Fibroblast of skin of right biceps (primary cell): ENCODE measurements at regions not wholly inside any gene's neighbourhood (a gene's known extent, or its start where the extent isn't known, plus 50 kb on each side); places are given as distances from the start of the nearest gene placed in this dataset.

Experiments used
- DNase-seq: peaks from one replicate; pipeline ENCODE4 v3.0.0-alpha.2; 2013

DNA sequence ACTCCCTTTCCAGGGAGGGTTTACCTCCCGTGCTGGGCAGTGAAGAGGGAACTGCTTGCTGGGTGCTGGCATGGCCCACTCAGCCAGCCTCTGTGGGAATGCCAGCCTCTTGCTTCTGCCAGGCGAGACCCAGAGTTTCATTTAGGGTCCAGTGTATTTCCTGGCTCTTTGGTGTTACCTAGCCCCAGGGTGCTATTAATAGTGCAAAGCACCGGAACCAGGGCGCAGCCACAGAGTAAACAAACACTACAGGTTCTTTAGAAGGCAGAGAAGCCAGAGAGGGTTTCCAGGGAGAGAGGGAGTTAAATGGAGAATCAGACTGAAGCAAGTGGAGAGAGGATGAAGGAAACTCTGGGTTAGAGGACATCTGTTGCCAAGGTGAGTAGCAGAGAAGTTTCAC lies 74.9 kb upstream of the SPATA13 start:
- DNase-seq: no peak

DNA sequence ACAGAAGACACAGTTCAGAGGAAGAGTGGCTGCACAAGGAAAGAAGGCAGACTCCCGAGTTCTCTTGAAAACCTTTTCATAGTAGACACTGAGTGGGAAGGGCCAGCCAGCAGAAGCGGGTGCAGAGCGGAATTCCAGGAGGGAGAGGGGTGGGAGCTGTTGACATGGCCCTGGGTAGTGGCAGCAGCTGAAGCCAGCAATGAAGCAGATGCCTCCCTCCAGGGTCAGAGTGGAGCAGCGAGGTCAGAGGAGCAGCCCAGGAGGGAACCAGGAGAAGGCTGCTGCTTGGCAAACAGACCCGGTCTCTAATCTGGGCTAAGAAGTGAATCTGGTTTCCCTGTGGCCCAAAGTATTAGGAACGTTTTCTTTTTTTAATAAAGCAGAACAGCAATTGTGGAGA lies 73.9 kb upstream of the SPATA13 start:
- DNase-seq: no peak

DNA sequence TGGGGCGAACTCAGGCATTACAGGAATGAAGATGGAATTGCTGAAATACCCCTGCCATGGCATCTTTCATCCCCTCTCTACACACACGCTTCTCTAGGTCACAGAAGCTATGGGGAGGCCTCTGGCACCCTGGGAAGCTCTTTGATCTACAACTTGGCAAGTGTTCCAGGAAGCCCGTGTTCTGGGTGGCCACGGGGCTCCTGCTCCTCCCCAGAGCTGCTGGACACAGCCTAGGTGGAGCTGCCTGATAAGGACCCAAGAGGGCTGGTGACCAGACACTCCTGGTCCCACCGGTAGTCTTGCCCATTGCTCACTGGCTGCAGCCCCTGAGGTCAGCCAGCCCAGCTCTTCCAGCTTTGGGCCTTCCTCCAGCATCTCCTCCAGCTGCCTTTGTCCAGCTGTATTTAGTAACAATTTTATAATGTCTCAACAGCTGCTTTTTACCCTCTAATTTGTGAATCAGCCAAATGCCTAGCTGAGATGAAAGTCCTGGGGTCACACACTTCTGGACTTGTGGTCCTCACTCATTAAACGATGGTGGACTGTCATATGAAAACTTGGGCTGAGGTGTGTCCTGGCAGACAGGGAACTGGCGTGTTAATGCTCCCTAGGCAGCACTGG lies 72.8 kb upstream of the SPATA13 start:
- DNase-seq: no peak

DNA sequence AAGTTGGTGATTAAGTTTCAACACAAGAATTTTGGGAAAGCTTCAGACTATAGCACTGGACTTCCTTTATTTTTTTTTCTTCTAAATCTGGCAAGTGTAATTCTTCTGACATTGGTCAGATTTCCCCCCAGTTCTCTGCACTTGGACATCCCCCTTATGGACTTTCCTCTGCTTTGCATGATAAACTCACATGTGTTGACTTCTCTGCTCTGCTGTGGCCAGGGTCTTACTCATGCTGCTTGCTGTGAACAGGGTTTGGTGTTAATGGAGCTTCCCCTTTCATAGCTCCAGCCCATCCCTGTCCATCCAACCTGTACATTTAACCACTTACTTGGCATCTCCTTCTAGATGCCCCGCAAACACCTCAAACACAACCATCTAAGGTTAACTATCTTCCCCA lies 70.5 kb upstream of the SPATA13 start:
- no peak for DNase-seq

DNA sequence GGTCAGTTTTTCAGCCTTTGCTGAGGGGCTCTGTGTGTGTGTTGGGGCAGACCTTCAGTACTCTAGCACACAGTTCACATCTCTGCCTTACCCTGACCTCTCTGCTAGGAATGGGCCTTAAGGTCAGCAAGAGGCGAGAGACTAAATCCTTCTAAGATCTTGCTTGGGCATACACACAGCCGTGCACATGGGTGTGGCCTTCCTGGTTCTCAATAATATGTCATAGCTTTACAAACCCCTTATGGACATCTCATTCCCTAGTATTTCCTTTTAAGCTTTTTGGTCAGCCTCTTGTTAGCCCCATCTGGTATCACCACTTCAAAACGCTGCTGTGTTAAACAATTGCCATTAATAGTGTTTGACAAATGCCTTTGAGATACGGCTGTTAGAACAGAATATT lies 69.4 kb upstream of the SPATA13 start:
- DNase-seq: no peak

DNA sequence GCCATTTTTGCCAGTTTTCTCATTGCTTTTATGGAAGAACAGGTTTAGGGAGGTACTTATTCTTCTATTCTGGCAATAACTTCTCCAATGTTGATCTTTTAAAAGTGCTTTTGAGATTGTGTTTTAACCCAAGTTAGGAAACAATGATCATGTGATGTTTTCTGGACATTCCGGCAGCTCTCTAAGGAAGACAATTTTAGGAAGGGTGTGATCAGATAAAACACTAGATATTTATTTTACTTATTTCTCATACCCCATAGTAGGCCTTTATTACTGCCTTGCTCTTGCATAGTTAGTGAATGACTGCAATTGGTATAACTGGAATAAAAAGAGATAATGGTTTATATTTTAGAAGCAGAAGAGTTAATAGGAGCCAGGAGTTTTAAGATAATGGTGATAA lies 68.4 kb upstream of the SPATA13 start:
- no peak for DNase-seq

DNA sequence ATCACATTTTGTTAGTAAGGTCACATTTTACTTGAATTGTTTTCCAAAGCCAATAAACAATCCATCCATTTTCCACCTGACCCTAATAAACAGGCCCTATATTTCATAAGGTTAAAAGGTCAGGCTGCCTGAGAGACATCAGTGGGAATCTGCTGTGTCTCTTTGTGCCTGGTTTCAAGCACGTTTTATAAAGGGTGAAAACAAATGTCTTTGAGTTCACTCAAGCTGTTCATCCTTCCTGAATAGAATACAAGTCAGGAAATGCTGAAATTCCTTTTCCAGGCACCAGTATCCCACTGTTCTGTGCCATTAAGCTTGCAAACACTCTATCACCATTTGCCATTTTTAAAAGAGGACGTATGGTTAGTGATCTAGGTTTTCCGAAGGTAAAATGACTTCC lies 67.5 kb upstream of the SPATA13 start:
- no peak for DNase-seq

- no peak for DNase-seq
Observed at GRCh38 chr13:24096659-24097058, 63.9 kb upstream of the SPATA13 start.

DNA sequence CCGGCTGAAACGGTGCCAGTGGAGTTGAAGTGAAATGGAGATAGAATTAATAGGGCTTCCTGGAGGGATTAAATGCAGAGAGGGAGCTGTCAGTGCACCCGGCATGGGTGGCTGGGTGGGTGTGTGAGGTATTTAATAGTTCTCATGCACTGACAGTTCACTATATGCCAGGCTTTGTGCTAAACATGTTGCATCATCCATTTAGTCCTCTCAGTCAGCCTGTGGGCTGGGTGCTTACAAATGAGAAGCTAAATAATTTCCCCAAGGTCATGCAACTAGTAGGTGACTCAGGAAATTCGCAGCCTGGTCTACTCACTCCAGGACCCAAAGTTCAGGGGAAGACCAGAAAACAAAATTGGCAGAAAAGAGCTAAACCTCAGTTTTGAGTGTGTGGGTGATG lies 63.5 kb upstream of the SPATA13 start:
- peak; percentile 59 for DNase-seq

DNA sequence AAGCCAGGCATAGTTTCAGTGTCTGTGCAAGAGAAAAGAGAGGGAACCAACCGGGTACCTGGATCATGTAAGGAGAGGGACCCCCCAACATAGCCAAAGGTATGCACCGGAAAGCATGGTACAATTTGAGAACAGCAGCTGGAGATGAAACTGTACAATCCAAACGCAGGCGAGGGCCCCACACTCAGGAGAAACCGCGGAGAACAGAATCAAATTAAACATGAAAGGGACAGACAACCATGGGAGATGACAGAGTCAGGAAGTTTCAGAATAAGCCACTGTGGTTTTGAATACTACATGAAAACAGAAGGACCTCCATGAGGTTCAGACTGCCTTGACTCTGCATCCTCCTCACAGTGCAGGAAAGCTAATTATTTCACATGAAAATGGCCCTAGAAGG lies 62.9 kb upstream of the SPATA13 start:
- DNase-seq: no peak

GRCh38 chr13:24099490-24099889 lies 61.0 kb upstream of the SPATA13 start:
- DNase-seq: no peak

- DNase-seq: no peak
Observed at GRCh38 chr13:24100188-24100587, 60.3 kb upstream of the SPATA13 start.

- peak; percentile 20 for DNase-seq
Observed at GRCh38 chr13:24103782-24104372, 56.6 kb upstream of the SPATA13 start.

DNA sequence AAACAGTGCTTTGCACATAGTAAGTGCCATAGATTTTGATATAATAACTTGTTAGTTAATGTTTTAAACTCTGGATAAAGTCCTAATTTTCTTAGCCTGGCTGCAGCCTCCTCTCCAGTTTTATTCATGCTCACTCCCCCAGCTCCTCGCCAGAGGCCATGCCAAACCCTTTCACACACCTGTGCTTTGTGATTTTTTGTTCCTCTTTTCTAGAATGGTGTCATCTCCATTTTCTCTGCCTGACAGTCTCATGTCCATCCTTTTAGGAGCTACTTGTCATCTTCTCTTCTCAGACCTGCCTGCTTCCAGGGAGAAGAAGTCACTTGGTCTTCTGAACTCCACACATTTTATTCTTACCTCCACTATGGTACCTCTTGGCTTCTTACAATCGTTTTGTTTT lies 55.8 kb upstream of the SPATA13 start:
- DNase-seq: no peak

DNA sequence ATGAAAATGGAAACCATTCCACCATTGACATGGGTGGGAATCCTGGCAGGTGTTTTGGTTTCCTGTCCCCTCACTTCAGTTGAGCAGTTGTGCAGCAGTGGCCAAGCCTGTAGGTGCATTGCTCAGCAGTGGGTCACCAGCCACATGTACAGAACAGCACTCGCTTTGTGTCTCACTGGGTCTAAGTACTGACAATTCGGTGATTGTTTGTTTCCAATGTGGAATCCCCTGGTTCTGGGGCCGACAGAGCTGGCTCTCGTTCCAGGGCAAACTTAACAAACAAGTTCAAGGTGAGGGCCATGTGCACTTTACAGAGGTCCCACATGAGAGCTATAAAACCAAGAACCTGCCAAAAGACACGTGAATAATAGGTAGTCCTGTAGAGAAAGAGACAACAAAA lies 54.1 kb upstream of the SPATA13 start:
- DNase-seq: no peak

DNA sequence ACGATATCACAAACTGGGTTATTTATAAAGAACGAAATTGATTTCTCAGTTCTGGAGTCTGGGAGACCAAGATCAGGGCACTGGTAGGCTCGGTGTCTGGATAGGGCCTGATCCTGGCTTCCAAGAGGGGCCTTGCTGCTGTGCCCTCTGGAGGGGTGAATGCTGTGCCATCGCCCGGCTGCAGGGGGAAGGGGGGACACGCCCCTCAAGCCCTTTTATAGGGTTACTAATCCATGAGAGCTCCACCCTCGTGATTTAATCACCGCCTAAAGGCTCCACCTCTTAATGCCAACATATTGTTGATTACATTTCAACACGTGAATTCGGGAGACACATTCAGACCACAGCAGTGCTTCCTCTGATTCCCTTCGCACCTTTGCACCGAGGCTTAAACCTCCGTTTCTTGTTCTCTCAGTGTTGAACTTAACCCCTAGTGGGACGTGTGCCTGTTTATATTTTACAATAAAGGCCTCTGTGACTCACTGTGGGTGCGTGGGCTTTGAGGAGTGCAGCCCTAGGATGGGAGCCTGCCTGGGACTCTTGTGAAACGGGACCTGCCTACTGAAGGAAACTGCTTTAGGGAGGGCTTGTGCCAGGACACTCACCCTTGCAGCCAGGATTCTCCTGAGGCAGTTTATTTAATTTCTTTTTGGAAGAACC lies 52.4 kb upstream of the SPATA13 start:
- DNase-seq: no peak

DNA sequence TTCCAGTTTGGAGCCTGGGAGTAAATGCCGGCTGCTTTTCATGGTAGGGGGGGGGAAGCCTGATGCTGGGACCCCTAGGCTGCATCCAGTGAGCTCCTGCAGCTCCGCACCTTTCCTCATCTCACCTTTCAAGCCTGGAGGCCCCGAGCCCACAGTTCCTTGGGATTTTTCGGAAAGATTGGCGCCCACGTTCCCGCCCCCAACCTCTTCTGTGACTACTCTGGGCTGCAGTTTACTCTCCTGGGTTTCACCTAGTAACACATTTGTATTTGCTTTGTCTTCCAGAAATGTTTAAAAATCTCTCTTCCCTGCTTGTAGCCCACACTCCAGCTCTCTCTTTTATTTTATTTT lies 51.9 kb upstream of the SPATA13 start:
- no peak for DNase-seq

DNA sequence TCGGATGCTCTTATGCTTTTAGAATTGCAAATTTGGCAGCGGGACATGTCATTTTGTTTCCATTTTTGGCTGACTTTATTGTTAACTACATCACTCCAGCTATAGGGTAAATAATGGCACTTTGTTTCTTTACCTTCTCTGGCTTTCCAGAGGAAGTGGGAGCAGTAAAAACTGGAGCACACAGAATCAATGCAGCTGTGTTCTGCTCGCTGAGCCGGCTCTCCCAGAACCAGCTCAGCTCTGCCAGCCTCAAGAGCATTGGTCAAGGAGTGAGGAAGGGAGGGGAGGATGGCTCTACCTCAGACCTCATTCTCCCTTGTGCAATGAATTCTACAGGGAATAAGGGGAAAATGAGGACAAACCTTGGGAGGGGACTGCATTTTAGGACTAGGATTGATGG lies 50.5 kb upstream of the SPATA13 start:
- DNase-seq: no peak
